Peyer's patch (tissue), 4 donors: ENCODE measurements at regions not wholly inside any gene's neighbourhood (a gene's known extent, or its start where the extent isn't known, plus 50 kb on each side); places are given as distances from the start of the nearest gene placed in this dataset.
A peak's percentile ranks its signal among the peaks of the same experiment; 100 is the strongest.
"Not testable (repeated sequence)": the region's sequence is repeated elsewhere in the genome, so short reads cannot be mapped to it uniquely, and the experiment has no call there.

ENCODE experiments used
- DNase-seq, 3 donors: peaks; one replicate each; pipeline ENCODE4 v3.0.0-alpha.2; 2017 to 2019
- H3K27ac ChIP-seq, 4 donors: fragments of 200-600 bp; sonication (generic); one replicate each; pipeline ENCODE4 v1.5.1; 2016 to 2019
- H3K27me3 ChIP-seq, 2 donors: fragments of 200-600 bp; sonication (generic); one replicate each; pipeline ENCODE4 v1.5.1; 2019
- H3K36me3 ChIP-seq, 3 donors: fragments of 200-600 bp; sonication (generic); one replicate each; pipeline ENCODE4 v1.5.1; 2016 to 2019
- H3K4me1 ChIP-seq, 4 donors: fragments of 200-600 bp; sonication (generic); one replicate each; pipeline ENCODE4 v1.5.1; 2016 to 2019
- H3K4me3 ChIP-seq, 4 donors: fragments of 200-600 bp; sonication (generic); 1 replicate in 3 of 4; 2 replicates in 1 of 4; pipeline ENCODE4 v1.5.1; 2016 to 2019; ENCODE audit warnings: mild to moderate bottlenecking in 1 of 4
- H3K9me3 ChIP-seq, 4 donors: fragments of 200-600 bp; sonication (generic); one replicate each; pipeline ENCODE4 v1.5.1; 2016 to 2019; ENCODE audit warnings: mild to moderate bottlenecking in 1 of 4
- POLR2A ChIP-seq, 2 donors: fragments of 450-650 bp; IDR thresholded peaks; one replicate each; pipeline ENCODE4 v1.5.1; 2017; ENCODE audit warnings: antibody characterized with exemption in 2 of 2, mild to moderate bottlenecking in 2 of 2, moderate library complexity in 2 of 2
- TF ChIP-seq, protein P1 (sequence below), 6 experiments: fragments of 450-650 bp in 4 of 6; fragments of 200-600 bp in 2 of 6; sonication (generic) in 1 of 6; IDR thresholded peaks; one replicate each; pipeline ENCODE4 v1.5.1; 2017 to 2019; ENCODE audit warnings: antibody characterized with exemption in 6 of 6, mild to moderate bottlenecking in 3 of 6, moderate library complexity in 1 of 6

DNA sequence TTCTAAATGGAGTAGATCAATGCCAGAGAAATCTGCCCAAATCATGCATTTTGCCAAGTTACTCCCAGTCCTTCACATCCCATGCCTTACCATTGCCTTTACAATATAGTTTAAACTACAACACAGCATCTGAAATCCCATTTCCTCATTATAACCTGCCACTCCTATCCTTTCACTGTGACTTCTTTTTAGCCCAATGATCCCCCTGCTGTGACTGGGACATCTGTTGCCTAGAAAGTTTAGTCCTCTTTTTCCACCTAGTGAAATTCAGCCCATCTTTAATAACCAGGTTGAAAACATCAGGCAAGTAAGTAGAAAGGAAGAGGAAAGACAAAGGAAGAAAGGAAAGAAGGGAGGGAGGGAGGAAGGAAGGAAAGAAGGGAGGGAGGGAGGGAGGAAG, 627.9 kb upstream of the ZNF385D start:
- H3K4me1 ChIP-seq = no peaks in the 10 kb centered on the region
- no peaks in the 10 kb centered on the region for H3K36me3 ChIP-seq
- no peaks in the 10 kb centered on the region for H3K27me3 ChIP-seq
- no peak overlapping the region for H3K27ac ChIP-seq
- no peaks in the 10 kb centered on the region for H3K9me3 ChIP-seq
- TF ChIP-seq POLR2A (IDR thresholded peaks at IDR 0.05) = no peak
- TF ChIP-seq, protein P1, sequence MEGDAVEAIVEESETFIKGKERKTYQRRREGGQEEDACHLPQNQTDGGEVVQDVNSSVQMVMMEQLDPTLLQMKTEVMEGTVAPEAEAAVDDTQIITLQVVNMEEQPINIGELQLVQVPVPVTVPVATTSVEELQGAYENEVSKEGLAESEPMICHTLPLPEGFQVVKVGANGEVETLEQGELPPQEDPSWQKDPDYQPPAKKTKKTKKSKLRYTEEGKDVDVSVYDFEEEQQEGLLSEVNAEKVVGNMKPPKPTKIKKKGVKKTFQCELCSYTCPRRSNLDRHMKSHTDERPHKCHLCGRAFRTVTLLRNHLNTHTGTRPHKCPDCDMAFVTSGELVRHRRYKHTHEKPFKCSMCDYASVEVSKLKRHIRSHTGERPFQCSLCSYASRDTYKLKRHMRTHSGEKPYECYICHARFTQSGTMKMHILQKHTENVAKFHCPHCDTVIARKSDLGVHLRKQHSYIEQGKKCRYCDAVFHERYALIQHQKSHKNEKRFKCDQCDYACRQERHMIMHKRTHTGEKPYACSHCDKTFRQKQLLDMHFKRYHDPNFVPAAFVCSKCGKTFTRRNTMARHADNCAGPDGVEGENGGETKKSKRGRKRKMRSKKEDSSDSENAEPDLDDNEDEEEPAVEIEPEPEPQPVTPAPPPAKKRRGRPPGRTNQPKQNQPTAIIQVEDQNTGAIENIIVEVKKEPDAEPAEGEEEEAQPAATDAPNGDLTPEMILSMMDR (IDR thresholded peaks at IDR 0.05) = no peak
- no peak overlapping the region for H3K4me3 ChIP-seq
- DNase-seq = no peak

DNA sequence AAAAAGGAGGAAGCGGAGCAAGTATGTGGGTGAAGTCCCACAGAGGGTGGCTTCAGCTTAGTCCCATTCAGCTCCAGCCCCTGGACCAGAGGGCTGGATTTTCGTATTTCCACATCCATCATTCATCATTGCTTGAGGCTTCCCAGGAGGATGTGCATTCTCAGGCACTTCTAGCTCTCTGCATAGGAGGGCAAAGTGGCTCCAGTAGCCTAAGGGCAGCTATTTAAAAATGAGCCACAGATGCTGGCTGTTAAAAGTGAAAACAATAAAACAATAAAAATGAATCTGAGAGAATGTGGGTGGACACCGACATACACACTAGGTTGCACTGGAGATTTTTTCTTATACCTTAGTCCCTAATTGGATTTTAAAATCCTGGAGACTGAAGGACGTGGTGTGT, 629.2 kb upstream of the ZNF385D start:
- TF ChIP-seq, protein P1 (IDR thresholded peaks at IDR 0.05) = no peak
- no peak for TF ChIP-seq POLR2A (IDR thresholded peaks at IDR 0.05)
- no peak for DNase-seq
- H3K9me3 ChIP-seq = no peaks in the 10 kb centered on the region
- H3K36me3 ChIP-seq = no peaks in the 10 kb centered on the region
- H3K27me3 ChIP-seq = no peaks in the 10 kb centered on the region
- H3K4me3 ChIP-seq = no peak overlapping the region
- H3K4me1 ChIP-seq = no peaks in the 10 kb centered on the region
- no peak overlapping the region for H3K27ac ChIP-seq

DNA sequence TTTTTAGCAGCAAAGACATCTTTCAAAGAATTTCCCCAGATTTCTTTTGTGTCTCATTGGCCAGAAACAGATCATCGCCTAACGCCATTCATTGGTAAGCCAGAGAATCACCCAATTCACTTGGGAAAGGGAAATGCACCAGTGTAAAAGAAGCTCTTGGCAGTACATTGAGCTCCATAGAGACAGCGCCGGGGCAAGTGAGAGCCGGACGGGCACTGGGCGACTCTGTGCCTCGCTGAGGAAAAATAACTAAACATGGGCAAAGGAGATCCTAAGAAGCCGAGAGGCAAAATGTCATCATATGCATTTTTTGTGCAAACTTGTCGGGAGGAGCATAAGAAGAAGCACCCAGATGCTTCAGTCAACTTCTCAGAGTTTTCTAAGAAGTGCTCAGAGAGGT, 630.6 kb upstream of the ZNF385D start:
- not testable (repeated sequence) for H3K9me3 ChIP-seq, H3K36me3 ChIP-seq, H3K4me1 ChIP-seq, H3K27me3 ChIP-seq, H3K27ac ChIP-seq, H3K4me3 ChIP-seq
- peak in 2 of 3 donors; percentile 40 to 67 for DNase-seq

DNA sequence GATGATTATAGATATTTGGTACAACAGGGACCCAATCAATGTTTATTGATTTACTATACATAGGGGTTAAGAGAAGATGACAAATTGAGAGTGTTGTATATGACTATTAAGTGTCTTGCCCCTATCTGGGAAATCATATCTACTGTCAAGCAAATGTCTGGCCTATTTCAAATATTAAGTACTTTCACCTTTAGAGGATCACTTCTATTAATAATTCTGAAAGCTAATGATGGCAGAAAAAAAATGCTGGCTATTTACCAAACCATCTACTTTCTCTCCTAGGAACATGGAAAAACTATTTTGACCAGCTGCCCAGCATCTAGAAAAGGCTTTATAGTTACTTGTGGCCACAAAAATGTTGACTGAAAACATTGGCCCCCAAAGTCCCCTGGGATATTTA, 632.3 kb upstream of the ZNF385D start:
- DNase-seq = no peak
- TF ChIP-seq, protein P1 (IDR thresholded peaks at IDR 0.05) = no peak
- no peak for TF ChIP-seq POLR2A (IDR thresholded peaks at IDR 0.05)
- H3K4me3 ChIP-seq = no peak overlapping the region
- no peaks in the 10 kb centered on the region for H3K36me3 ChIP-seq
- H3K9me3 ChIP-seq = no peaks in the 10 kb centered on the region
- H3K27me3 ChIP-seq = no peaks in the 10 kb centered on the region
- H3K27ac ChIP-seq = no peak overlapping the region
- no peaks in the 10 kb centered on the region for H3K4me1 ChIP-seq

DNA sequence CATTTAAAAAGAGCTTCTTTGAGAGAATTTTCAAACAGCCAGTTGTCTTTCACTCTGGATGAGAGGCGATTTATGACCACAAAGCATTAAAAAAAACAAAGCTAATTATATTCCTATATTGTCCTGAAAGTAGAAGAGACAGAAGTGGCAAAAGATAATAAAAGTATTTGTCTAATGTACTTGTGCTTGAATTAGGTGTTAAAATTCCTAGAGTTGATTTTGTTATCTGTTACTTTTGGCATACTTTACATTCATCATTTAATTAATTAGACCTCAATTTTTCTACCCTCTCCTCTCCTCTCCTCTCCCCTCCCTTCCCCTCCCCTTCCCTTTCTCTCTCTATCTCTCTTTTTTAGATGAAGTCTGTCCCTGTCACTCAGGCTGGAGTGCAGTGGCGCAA, 635.1 kb upstream of the ZNF385D start:
- no peak overlapping the region for H3K27ac ChIP-seq
- H3K9me3 ChIP-seq = no peaks in the 10 kb centered on the region
- no peak for DNase-seq
- H3K4me3 ChIP-seq = no peak overlapping the region
- H3K4me1 ChIP-seq = no peaks in the 10 kb centered on the region
- H3K36me3 ChIP-seq = no peaks in the 10 kb centered on the region
- H3K27me3 ChIP-seq = no peaks in the 10 kb centered on the region
- TF ChIP-seq POLR2A (IDR thresholded peaks at IDR 0.05) = no peak
- TF ChIP-seq, protein P1 (IDR thresholded peaks at IDR 0.05) = no peak

DNA sequence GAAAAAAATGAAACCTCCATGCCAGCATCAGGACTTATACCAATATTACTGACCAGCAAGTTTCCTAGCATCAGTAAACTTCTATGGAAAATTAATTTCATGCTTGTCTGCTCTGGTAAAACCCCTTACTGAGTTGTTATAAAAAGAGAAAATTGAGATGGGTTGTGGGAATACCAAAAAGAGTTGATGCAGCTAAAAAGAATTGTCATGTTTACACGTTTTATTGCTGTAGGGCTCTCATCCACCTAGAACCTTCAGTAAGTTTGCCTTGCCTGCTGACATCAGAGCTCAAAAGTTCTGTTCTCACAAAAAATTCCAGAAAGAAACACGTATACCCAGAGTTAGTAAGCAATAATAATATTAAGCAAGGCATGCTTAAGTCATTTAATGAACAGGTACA, 641.3 kb upstream of the ZNF385D start:
- no peak for TF ChIP-seq POLR2A (IDR thresholded peaks at IDR 0.05)
- TF ChIP-seq, protein P1 (IDR thresholded peaks at IDR 0.05) = no peak
- H3K4me1 ChIP-seq = no peaks in the 10 kb centered on the region
- H3K27me3 ChIP-seq = no peaks in the 10 kb centered on the region
- H3K9me3 ChIP-seq = no peaks in the 10 kb centered on the region
- H3K27ac ChIP-seq = no peak overlapping the region
- no peak overlapping the region for H3K4me3 ChIP-seq
- H3K36me3 ChIP-seq = no peaks in the 10 kb centered on the region
- no peak for DNase-seq
